Liver (tissue), 8 donors: ENCODE measurements at regions not wholly inside any gene's neighbourhood (a gene's known extent, or its start where the extent isn't known, plus 50 kb on each side); places are given as distances from the start of the nearest gene placed in this dataset.

Experiments
- DNase-seq: peaks from one replicate; pipeline ENCODE4 v3.0.0-alpha.2; 2017; ENCODE audit warnings: low spot score
- H3K27ac ChIP-seq, 2 donors: one replicate each; pipeline ENCODE4 v1.7.0; 2013; ENCODE audit warnings: inconsistent platforms in 2 of 2, low read length in 2 of 2, control low read depth in 1 of 2, low read depth in 1 of 2, mild to moderate bottlenecking in 1 of 2
- H3K27me3 ChIP-seq, 4 donors: one replicate each; pipeline versions ENCODE4 v1.6.1 to v1.7.0; 2013; ENCODE audit warnings: low read length in 3 of 4, inconsistent platforms in 1 of 4, mild to moderate bottlenecking in 1 of 4, moderate library complexity in 1 of 4; ENCODE audit not compliant: control insufficient read depth in 4 of 4, insufficient read depth in 4 of 4
- H3K36me3 ChIP-seq, 4 donors: one replicate each; pipeline versions ENCODE4 v1.6.1 to v1.7.0; 2013; ENCODE audit warnings: low read length in 3 of 4, mild to moderate bottlenecking in 3 of 4, low read depth in 1 of 4, moderate library complexity in 1 of 4; ENCODE audit not compliant: control insufficient read depth in 4 of 4, insufficient read depth in 3 of 4
- H3K4me1 ChIP-seq, 4 donors: one replicate each; pipeline versions ENCODE4 v1.6.1 to v1.7.0; 2013; ENCODE audit warnings: low read length in 3 of 4, mild to moderate bottlenecking in 3 of 4, moderate library complexity in 1 of 4; ENCODE audit not compliant: control insufficient read depth in 4 of 4, insufficient read depth in 4 of 4
- H3K4me3 ChIP-seq, 3 donors: one replicate each; pipeline versions ENCODE4 v1.6.1 to v1.7.0; 2013; ENCODE audit warnings: low read length in 3 of 3, control low read depth in 1 of 3, low read depth in 1 of 3, mild to moderate bottlenecking in 1 of 3
- H3K9ac ChIP-seq, 2 donors: one replicate each; pipeline ENCODE4 v1.7.0; 2013; ENCODE audit warnings: low read length in 2 of 2, mild to moderate bottlenecking in 2 of 2, moderate library complexity in 2 of 2, control low read depth in 1 of 2, low read depth in 1 of 2
- H3K9me3 ChIP-seq, 4 donors: one replicate each; pipeline versions ENCODE4 v1.6.1 to v1.7.0; 2013; ENCODE audit warnings: low read length in 3 of 4; ENCODE audit not compliant: control insufficient read depth in 4 of 4
- EGR1 ChIP-seq, 2 donors: IDR thresholded peaks; 2 replicates each; pipeline ENCODE4 v1.6.1; 2016 to 2018; ENCODE audit warnings: antibody characterized with exemption in 2 of 2, low read depth in 2 of 2
- FOXA1 ChIP-seq: IDR thresholded peaks from 2 replicates; pipeline ENCODE4 v1.6.1; 2016; ENCODE audit warnings: antibody characterized with exemption
- FOXA2 ChIP-seq: IDR thresholded peaks from 2 replicates; pipeline ENCODE4 v1.6.1; 2016; ENCODE audit warnings: antibody characterized with exemption
- GABPA ChIP-seq, 2 donors: IDR thresholded peaks in 1 of 2; conservative IDR thresholded peaks in 1 of 2; 2 replicates each; pipeline ENCODE4 v1.6.1; 2016; ENCODE audit warnings: antibody characterized with exemption in 2 of 2, mild to moderate bottlenecking in 1 of 2, moderate library complexity in 1 of 2
- HNF4A ChIP-seq, 2 donors: conservative IDR thresholded peaks; 2 replicates each; pipeline ENCODE4 v1.6.1; 2016; ENCODE audit warnings: antibody characterized with exemption in 2 of 2, mild to moderate bottlenecking in 2 of 2
- HNF4G ChIP-seq: IDR thresholded peaks from 2 replicates; pipeline ENCODE4 v1.6.1; 2016; ENCODE audit warnings: antibody characterized with exemption
- JUND ChIP-seq, 2 donors: IDR thresholded peaks; 2 replicates each; pipeline ENCODE4 v1.6.1; 2016; ENCODE audit warnings: antibody characterized with exemption in 2 of 2
- NR2F2 ChIP-seq: IDR thresholded peaks from 2 replicates; pipeline ENCODE4 v1.6.1; 2016; ENCODE audit warnings: antibody characterized with exemption
- RAD21 ChIP-seq, 2 donors: IDR thresholded peaks; 2 replicates each; pipeline ENCODE4 v1.6.1; 2016; ENCODE audit warnings: antibody characterized with exemption in 2 of 2, mild to moderate bottlenecking in 2 of 2
- RXRA ChIP-seq, 2 donors: IDR thresholded peaks; 2 replicates each; pipeline ENCODE4 v1.6.1; 2017 to 2018; ENCODE audit warnings: antibody characterized with exemption in 2 of 2, mild to moderate bottlenecking in 1 of 2
- SP1 ChIP-seq: IDR thresholded peaks from 2 replicates; pipeline ENCODE4 v1.6.1; 2018; ENCODE audit warnings: antibody characterized with exemption, mild to moderate bottlenecking
- TAF1 ChIP-seq: conservative IDR thresholded peaks from 2 replicates; pipeline ENCODE4 v1.6.1; 2016; ENCODE audit warnings: antibody characterized with exemption, mild to moderate bottlenecking
- YY1 ChIP-seq: IDR thresholded peaks from 2 replicates; pipeline ENCODE4 v1.6.1; 2016; ENCODE audit warnings: antibody characterized with exemption, mild to moderate bottlenecking
- WGBS: extraction: QIAGEN DNeasy Blood & Tissue Kit; methylation state at CpG from one replicate; pipeline ENCODE4 v1.1.7; 2013; 5-methylcytosine and 5-hydroxymethylcytosine counted together
- TF ChIP-seq, protein P1 (sequence below): IDR thresholded peaks from 2 replicates; pipeline ENCODE4 v1.6.1; 2016; ENCODE audit warnings: antibody characterized with exemption, mild to moderate bottlenecking
- TF ChIP-seq, protein P2 (sequence below): IDR thresholded peaks from 2 replicates; pipeline ENCODE4 v1.6.1; 2016; ENCODE audit warnings: antibody characterized with exemption
- TF ChIP-seq, protein P3 (sequence below): IDR thresholded peaks from 2 replicates; pipeline ENCODE4 v1.6.1; 2016; ENCODE audit warnings: antibody characterized with exemption
- TF ChIP-seq, protein P4 (sequence below): fragments of 150-350 bp; IDR thresholded peaks from 2 replicates; pipeline ENCODE4 v1.5.1; 2017; ENCODE audit warnings: improper control_type of control experiment, low read depth, low read length; ENCODE audit not compliant: missing input control
- TF ChIP-seq, protein P5 (sequence below): IDR thresholded peaks from 2 replicates; pipeline ENCODE4 v1.6.1; 2016; ENCODE audit warnings: antibody characterized with exemption
- donor health status: healthy.
- donor health status: healthy.
- donor health status: healthy.
- donor health status: healthy.
- donor health status: healthy.

DNA sequence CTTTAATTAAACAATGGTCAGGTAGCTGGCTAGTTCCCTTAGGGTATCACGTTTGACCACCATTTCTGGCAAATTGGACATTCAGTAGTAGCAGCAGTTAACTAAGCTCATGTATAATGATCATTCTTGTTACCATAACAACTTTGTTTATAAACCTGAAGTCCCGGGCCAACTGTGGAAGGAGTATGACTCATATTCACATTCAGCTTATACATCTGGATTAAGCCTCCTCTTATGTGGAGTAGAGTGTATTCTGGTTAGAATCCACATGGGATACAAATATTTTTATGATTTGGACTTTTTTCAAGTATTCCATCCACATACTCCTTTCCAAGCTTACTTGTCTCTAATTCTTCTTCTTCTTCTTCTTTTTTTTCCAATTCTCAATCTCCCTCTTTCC is 70.3 kb upstream of the ZSWIM2 start:
- H3K27ac ChIP-seq: no peak overlapping the region
- 47% methylated on average over 2 of the region's 2 CpGs for WGBS
- H3K9ac ChIP-seq: no peak overlapping the region
- H3K4me1 ChIP-seq: no peaks in the 10 kb centered on the region
- H3K36me3 ChIP-seq: no peaks in the 10 kb centered on the region
- no peaks in the 10 kb centered on the region for H3K9me3 ChIP-seq
- H3K4me3 ChIP-seq: no peak overlapping the region
- TF ChIP-seq, protein P1, sequence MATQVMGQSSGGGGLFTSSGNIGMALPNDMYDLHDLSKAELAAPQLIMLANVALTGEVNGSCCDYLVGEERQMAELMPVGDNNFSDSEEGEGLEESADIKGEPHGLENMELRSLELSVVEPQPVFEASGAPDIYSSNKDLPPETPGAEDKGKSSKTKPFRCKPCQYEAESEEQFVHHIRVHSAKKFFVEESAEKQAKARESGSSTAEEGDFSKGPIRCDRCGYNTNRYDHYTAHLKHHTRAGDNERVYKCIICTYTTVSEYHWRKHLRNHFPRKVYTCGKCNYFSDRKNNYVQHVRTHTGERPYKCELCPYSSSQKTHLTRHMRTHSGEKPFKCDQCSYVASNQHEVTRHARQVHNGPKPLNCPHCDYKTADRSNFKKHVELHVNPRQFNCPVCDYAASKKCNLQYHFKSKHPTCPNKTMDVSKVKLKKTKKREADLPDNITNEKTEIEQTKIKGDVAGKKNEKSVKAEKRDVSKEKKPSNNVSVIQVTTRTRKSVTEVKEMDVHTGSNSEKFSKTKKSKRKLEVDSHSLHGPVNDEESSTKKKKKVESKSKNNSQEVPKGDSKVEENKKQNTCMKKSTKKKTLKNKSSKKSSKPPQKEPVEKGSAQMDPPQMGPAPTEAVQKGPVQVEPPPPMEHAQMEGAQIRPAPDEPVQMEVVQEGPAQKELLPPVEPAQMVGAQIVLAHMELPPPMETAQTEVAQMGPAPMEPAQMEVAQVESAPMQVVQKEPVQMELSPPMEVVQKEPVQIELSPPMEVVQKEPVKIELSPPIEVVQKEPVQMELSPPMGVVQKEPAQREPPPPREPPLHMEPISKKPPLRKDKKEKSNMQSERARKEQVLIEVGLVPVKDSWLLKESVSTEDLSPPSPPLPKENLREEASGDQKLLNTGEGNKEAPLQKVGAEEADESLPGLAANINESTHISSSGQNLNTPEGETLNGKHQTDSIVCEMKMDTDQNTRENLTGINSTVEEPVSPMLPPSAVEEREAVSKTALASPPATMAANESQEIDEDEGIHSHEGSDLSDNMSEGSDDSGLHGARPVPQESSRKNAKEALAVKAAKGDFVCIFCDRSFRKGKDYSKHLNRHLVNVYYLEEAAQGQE: no peak
- no peak for TF ChIP-seq FOXA2
- no peak for TF ChIP-seq RXRA (IDR thresholded peaks at IDR 0.05)
- TF ChIP-seq, protein P2, sequence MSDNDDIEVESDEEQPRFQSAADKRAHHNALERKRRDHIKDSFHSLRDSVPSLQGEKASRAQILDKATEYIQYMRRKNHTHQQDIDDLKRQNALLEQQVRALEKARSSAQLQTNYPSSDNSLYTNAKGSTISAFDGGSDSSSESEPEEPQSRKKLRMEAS: no peak
- TF ChIP-seq NR2F2: no peak
- no peak for TF ChIP-seq GABPA (IDR thresholded peaks at IDR 0.05 in 1 of 2, conservative IDR thresholded peaks at IDR 0.05 in 1 of 2)
- TF ChIP-seq, protein P3, sequence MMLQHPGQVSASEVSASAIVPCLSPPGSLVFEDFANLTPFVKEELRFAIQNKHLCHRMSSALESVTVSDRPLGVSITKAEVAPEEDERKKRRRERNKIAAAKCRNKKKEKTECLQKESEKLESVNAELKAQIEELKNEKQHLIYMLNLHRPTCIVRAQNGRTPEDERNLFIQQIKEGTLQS: no peak
- no peak for TF ChIP-seq FOXA1
- TF ChIP-seq HNF4A (conservative IDR thresholded peaks at IDR 0.05): no peak
- TF ChIP-seq, protein P4, sequence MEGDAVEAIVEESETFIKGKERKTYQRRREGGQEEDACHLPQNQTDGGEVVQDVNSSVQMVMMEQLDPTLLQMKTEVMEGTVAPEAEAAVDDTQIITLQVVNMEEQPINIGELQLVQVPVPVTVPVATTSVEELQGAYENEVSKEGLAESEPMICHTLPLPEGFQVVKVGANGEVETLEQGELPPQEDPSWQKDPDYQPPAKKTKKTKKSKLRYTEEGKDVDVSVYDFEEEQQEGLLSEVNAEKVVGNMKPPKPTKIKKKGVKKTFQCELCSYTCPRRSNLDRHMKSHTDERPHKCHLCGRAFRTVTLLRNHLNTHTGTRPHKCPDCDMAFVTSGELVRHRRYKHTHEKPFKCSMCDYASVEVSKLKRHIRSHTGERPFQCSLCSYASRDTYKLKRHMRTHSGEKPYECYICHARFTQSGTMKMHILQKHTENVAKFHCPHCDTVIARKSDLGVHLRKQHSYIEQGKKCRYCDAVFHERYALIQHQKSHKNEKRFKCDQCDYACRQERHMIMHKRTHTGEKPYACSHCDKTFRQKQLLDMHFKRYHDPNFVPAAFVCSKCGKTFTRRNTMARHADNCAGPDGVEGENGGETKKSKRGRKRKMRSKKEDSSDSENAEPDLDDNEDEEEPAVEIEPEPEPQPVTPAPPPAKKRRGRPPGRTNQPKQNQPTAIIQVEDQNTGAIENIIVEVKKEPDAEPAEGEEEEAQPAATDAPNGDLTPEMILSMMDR: no peak
- TF ChIP-seq RAD21 (IDR thresholded peaks at IDR 0.05): no peak
- no peak for TF ChIP-seq TAF1
- no peak for TF ChIP-seq JUND (IDR thresholded peaks at IDR 0.05)
- no peak for TF ChIP-seq EGR1 (IDR thresholded peaks at IDR 0.05; ENCODE audit: low read depth in 2 of 2)
- TF ChIP-seq, protein P5, sequence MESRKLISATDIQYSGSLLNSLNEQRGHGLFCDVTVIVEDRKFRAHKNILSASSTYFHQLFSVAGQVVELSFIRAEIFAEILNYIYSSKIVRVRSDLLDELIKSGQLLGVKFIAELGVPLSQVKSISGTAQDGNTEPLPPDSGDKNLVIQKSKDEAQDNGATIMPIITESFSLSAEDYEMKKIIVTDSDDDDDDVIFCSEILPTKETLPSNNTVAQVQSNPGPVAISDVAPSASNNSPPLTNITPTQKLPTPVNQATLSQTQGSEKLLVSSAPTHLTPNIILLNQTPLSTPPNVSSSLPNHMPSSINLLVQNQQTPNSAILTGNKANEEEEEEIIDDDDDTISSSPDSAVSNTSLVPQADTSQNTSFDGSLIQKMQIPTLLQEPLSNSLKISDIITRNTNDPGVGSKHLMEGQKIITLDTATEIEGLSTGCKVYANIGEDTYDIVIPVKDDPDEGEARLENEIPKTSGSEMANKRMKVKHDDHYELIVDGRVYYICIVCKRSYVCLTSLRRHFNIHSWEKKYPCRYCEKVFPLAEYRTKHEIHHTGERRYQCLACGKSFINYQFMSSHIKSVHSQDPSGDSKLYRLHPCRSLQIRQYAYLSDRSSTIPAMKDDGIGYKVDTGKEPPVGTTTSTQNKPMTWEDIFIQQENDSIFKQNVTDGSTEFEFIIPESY: no peak
- no peak for TF ChIP-seq SP1
- TF ChIP-seq HNF4G: no peak
- TF ChIP-seq YY1: no peak
- no peak for DNase-seq
- H3K27me3 ChIP-seq: peaks cover 0 to 3% (median 0%) of the 10 kb centered on the region in 4 donors
